Endothelial cell of umbilical vein (primary cell): ENCODE measurements at regions not wholly inside any gene's neighbourhood (a gene's known extent, or its start where the extent isn't known, plus 50 kb on each side); places are given as distances from the start of the nearest gene placed in this dataset.

Experiments
- BruUV-seq: library from RNA; stranded (reverse); fragments of 400-500 nt; replicated peaks from 2 replicates; lab custom pipeline; 2021; lab: Mats Ljungman, UMichigan
- CTCF ChIA-PET: fragments of 300-600, 350-600 bp; sonication (Branson Sonifier 250); formaldehyde crosslinking; loops from one replicate; lab custom pipeline; 2021; ENCODE audit warnings: antibody characterized with exemption, inconsistent platforms; lab: Charles Lee
- POLR2A ChIA-PET: fragments of 300-600, 350-600 bp; sonication (Branson Sonifier 250); formaldehyde crosslinking; loops from one replicate; lab custom pipeline; 2021; ENCODE audit warnings: antibody characterized with exemption, inconsistent platforms; lab: Charles Lee
- DNase-seq: peaks from one replicate; pipeline ENCODE4 v3.0.0-alpha.2; 2011; ENCODE audit warnings: low read depth, low spot score
- FAIRE-seq: peaks from 2 replicates; lab custom pipeline; 2011; peaks lifted over from hg19 to GRCh38; lab: Jason Lieb, UNC
- H2AFZ ChIP-seq: 2 replicates; pipeline ENCODE4 v1.6.0; 2012; ENCODE audit warnings: low read depth, low read length, control low read depth, inconsistent platforms
- H3K27ac ChIP-seq: 2 replicates; pipeline ENCODE4 v1.5.1; 2011; ENCODE audit warnings: low read depth, mild to moderate bottlenecking, control low read depth, low read length, moderate library complexity; ENCODE audit not compliant: insufficient read depth
- H3K27me3 ChIP-seq, 2 experiments: 2 replicates each; pipeline versions ENCODE4 v1.6.0 to v1.6.1; 2011; ENCODE audit warnings: low read length in 2 of 2, mixed read lengths in 1 of 2; ENCODE audit not compliant: control insufficient read depth in 2 of 2, insufficient read depth in 2 of 2
- H3K36me3 ChIP-seq, 2 experiments: 2 replicates in 1 of 2; 3 replicates in 1 of 2; pipeline ENCODE4 v1.5.1; 2011; ENCODE audit warnings: low read length in 2 of 2, mild to moderate bottlenecking in 1 of 2, moderate library complexity in 1 of 2; ENCODE audit not compliant: control insufficient read depth in 2 of 2, insufficient read depth in 2 of 2; ENCODE audit errors: extremely low read depth in 1 of 2
- H3K4me1 ChIP-seq: 3 replicates; pipeline ENCODE4 v1.5.1; 2011; ENCODE audit warnings: mild to moderate bottlenecking, low read length; ENCODE audit not compliant: control insufficient read depth, insufficient read depth; ENCODE audit errors: extremely low read depth
- H3K4me2 ChIP-seq: 2 replicates; pipeline ENCODE4 v1.6.1; 2011; ENCODE audit warnings: low read length, control low read depth, mixed read lengths; ENCODE audit not compliant: insufficient read depth
- H3K4me3 ChIP-seq, 3 experiments: fragments of 200-600 bp in 1 of 3; sonication (generic), shearing (Covaris generic) in 1 of 3; replicated peaks in 1 of 3; 2 replicates each; pipeline ENCODE4 v1.5.1; 2011 to 2016; ENCODE audit warnings: control low read depth in 3 of 3, low read length in 3 of 3, mild to moderate bottlenecking in 2 of 3, inconsistent platforms in 1 of 3, low read depth in 1 of 3, moderate library complexity in 1 of 3; ENCODE audit not compliant: insufficient read depth in 1 of 3
- H3K79me2 ChIP-seq: 2 replicates; pipeline ENCODE4 v1.6.0; 2012; ENCODE audit warnings: low read length, inconsistent platforms; ENCODE audit not compliant: control insufficient read depth, insufficient read depth
- H3K9ac ChIP-seq: replicated peaks from 2 replicates; pipeline ENCODE3; 2011; ENCODE audit warnings: low read length, control low read depth; ENCODE audit not compliant: insufficient read depth; ENCODE audit errors: extremely low read depth
- H3K9me1 ChIP-seq: replicated peaks from 3 replicates; pipeline ENCODE4 v1.6.0; 2011; ENCODE audit warnings: mild to moderate bottlenecking, low read length; ENCODE audit not compliant: control insufficient read depth, insufficient read depth; ENCODE audit errors: extremely low read depth
- H3K9me3 ChIP-seq: replicated peaks from 2 replicates; pipeline ENCODE4 v1.5.1; 2012; ENCODE audit warnings: low read length, inconsistent platforms; ENCODE audit not compliant: control insufficient read depth, insufficient read depth
- H4K20me1 ChIP-seq: replicated peaks from 2 replicates; pipeline ENCODE3; 2011; ENCODE audit warnings: mild to moderate bottlenecking, low read length; ENCODE audit not compliant: control insufficient read depth, insufficient read depth; ENCODE audit errors: extremely low read depth
- CTCF ChIP-seq, 2 donors: IDR thresholded peaks; 1 replicate in 1 of 2; 2 replicates in 1 of 2; pipeline ENCODE4 v1.5.1; 2011; ENCODE audit warnings: low read length in 2 of 2, mild to moderate bottlenecking in 2 of 2, moderate library complexity in 2 of 2, control low read depth in 1 of 2, inconsistent platforms in 1 of 2, low read depth in 1 of 2; ENCODE audit not compliant: insufficient read depth in 1 of 2; ENCODE audit errors: extremely low read depth in 1 of 2
- EZH2 ChIP-seq: IDR thresholded peaks from 2 replicates; pipeline ENCODE4 v1.6.1; 2012; ENCODE audit warnings: borderline replicate concordance, low read depth, mild to moderate bottlenecking, moderate library complexity, low read length, inconsistent platforms; ENCODE audit not compliant: severe bottlenecking
- FOS ChIP-seq: IDR thresholded peaks from 2 replicates; pipeline ENCODE4 v1.6.1; 2011; ENCODE audit warnings: mild to moderate bottlenecking, low read length, moderate library complexity, borderline replicate concordance; ENCODE audit not compliant: insufficient read depth
- GATA2 ChIP-seq: IDR thresholded peaks from 2 replicates; pipeline ENCODE4 v1.7.0; 2011; ENCODE audit warnings: low read depth, mild to moderate bottlenecking, moderate library complexity, mixed read lengths, low read length; ENCODE audit not compliant: insufficient read length, insufficient read depth
- JUN ChIP-seq: IDR thresholded peaks from 2 replicates; pipeline ENCODE4 v1.6.1; 2011; ENCODE audit warnings: borderline replicate concordance, low read depth; ENCODE audit not compliant: insufficient read length, insufficient read depth
- MAX ChIP-seq: IDR thresholded peaks from 2 replicates; pipeline ENCODE4 v1.6.1; 2011; ENCODE audit not compliant: insufficient read depth, insufficient read length
- MYC ChIP-seq: IDR thresholded peaks from one replicate; pipeline ENCODE4 v1.6.1; 2011; ENCODE audit warnings: mild to moderate bottlenecking, low read depth, low read length
- POLR2A ChIP-seq: IDR thresholded peaks from 2 replicates; pipeline ENCODE4 v1.6.1; 2012; ENCODE audit warnings: low read depth, mild to moderate bottlenecking, control low read depth, low read length
- POLR2AphosphoS5 ChIP-seq: IDR thresholded peaks from 2 replicates; pipeline ENCODE4 v1.6.1; 2012; ENCODE audit warnings: low read depth, mild to moderate bottlenecking, control low read depth, low read length, moderate library complexity; ENCODE audit not compliant: insufficient read depth
- dilution Hi-C: fragments of 300-500 bp; cut with MboI; formaldehyde crosslinking; loops from one replicate; pipeline ENCODE4 v1.15.0; 2019; ENCODE audit warnings: low sequenced_read_pairs; ENCODE audit not compliant: extremely low pct_ligation_motif_present
- intact Hi-C: fragments of 100-400 bp; cut with micrococcal nuclease; formaldehyde crosslinking; loops from one replicate; pipeline ENCODE4 v1.10.0; 2022

GRCh38 chr10:60576130-60577069 lies 186.7 kb upstream of the ANK3 start:
- H3K4me1 ChIP-seq: no peaks in the 10 kb centered on the region
- no peak for DNase-seq
- H3K36me3 ChIP-seq: no peaks in the 10 kb centered on the region
- no peak overlapping the region for H3K9ac ChIP-seq
- intact Hi-C loops (no loop called here), dilution Hi-C loops (no loop called here)
- TF ChIP-seq MAX (no peak), POLR2AphosphoS5 (no peak), JUN (no peak), FOS (no peak), CTCF (IDR thresholded peaks at IDR 0.05; ENCODE audit: extremely low read depth in 1 of 2, insufficient read depth in 1 of 2, low read depth in 1 of 2, low read length in 2 of 2) (no peak), MYC (no peak), EZH2 (no peak), POLR2A (no peak), GATA2 (no peak)
- FAIRE-seq: no peak
- no peaks in the 10 kb centered on the region for H3K9me1 ChIP-seq
- no peak overlapping the region for H3K4me3 ChIP-seq
- no peaks in the 10 kb centered on the region for H3K9me3 ChIP-seq
- CTCF ChIA-PET: interaction anchor here (0.9 kb wide), 1 partner anchor 36 kb away, joined by 3 read pairs; no protein-coding TSS in a partner anchor
- no peak overlapping the region for H3K27ac ChIP-seq
- H3K27me3 ChIP-seq: peaks cover 12 to 26% of the 10 kb centered on the region in 2 experiments
- H2AFZ ChIP-seq: no peak overlapping the region
- H4K20me1 ChIP-seq: no peaks in the 10 kb centered on the region
- no peak overlapping the region for H3K4me2 ChIP-seq
- no TSS peak for BruUV-seq
- POLR2A ChIA-PET: no interaction called here
- H3K79me2 ChIP-seq: no peaks in the 10 kb centered on the region
